ENCODE measurements at regions not wholly inside any gene's neighbourhood (a gene's known extent, or its start where the extent isn't known, plus 50 kb on each side); places are given as distances from the start of the nearest gene placed in this dataset.

GRCh38 chr6:84371681-84372080 lies 144.2 kb upstream of the CEP162 start:
- TF ChIP-seq CTCF (conservative IDR thresholded peaks at IDR 0.05; ENCODE audit: low read depth, low read length) (no peak), EZH2 (IDR thresholded peaks at IDR 0.05; ENCODE audit: borderline replicate concordance, low read depth, low read length, poor library complexity, severe bottlenecking) (no peak)

All from A673 (cell line).